ENCODE measurements at regions not wholly inside any gene's neighbourhood (a gene's known extent, or its start where the extent isn't known, plus 50 kb on each side); places are given as distances from the start of the nearest gene placed in this dataset.

DNA sequence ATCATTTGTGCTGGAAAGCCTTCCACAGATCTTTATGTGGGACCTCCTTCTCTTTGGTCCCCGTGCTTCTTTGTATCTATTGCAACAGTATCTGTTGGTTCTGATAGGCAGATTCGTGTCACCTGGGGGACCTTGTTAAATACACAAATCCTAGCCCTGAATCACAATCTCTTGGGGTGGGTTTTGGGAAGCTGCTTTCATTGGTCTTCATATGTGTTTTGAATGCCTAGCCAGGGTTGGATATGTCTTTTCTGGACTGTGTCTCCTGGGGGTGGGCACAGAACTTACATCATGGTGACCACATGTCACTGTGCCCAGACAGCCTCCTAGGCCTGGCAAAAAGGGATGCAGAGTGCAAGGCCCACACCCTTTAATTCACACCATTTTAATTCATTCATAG, 81.0 kb upstream of the HNF1B start:
- TF ChIP-seq CTCF (IDR thresholded peaks at IDR 0.05; ENCODE audit: extremely low read depth in 1 of 2, insufficient read depth in 1 of 2, low read depth in 1 of 2, low read length in 2 of 2): no peak
- TF ChIP-seq, protein P1, sequence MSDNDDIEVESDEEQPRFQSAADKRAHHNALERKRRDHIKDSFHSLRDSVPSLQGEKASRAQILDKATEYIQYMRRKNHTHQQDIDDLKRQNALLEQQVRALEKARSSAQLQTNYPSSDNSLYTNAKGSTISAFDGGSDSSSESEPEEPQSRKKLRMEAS (IDR thresholded peaks at IDR 0.05; ENCODE audit: insufficient read depth, insufficient read length): no peak

Data from endothelial cell of umbilical vein (primary cell).